Vagina (tissue), 2 donors: ENCODE measurements at regions not wholly inside any gene's neighbourhood (a gene's known extent, or its start where the extent isn't known, plus 50 kb on each side); places are given as distances from the start of the nearest gene placed in this dataset.

Source experiments
- POLR2A ChIP-seq, 2 donors: fragments of 450-650 bp; IDR thresholded peaks; one replicate each; pipeline ENCODE4 v1.6.1; 2017; ENCODE audit warnings: antibody characterized with exemption in 2 of 2, mild to moderate bottlenecking in 2 of 2, moderate library complexity in 2 of 2
- TF ChIP-seq, protein P1 (sequence below), 3 experiments: fragments of 450-650 bp in 2 of 3; fragments of 200-600 bp in 1 of 3; sonication (generic) in 1 of 3; IDR thresholded peaks; one replicate each; pipeline ENCODE4 v1.5.1; 2017 to 2019; ENCODE audit warnings: antibody characterized with exemption in 3 of 3, mild to moderate bottlenecking in 2 of 3, moderate library complexity in 2 of 3

DNA sequence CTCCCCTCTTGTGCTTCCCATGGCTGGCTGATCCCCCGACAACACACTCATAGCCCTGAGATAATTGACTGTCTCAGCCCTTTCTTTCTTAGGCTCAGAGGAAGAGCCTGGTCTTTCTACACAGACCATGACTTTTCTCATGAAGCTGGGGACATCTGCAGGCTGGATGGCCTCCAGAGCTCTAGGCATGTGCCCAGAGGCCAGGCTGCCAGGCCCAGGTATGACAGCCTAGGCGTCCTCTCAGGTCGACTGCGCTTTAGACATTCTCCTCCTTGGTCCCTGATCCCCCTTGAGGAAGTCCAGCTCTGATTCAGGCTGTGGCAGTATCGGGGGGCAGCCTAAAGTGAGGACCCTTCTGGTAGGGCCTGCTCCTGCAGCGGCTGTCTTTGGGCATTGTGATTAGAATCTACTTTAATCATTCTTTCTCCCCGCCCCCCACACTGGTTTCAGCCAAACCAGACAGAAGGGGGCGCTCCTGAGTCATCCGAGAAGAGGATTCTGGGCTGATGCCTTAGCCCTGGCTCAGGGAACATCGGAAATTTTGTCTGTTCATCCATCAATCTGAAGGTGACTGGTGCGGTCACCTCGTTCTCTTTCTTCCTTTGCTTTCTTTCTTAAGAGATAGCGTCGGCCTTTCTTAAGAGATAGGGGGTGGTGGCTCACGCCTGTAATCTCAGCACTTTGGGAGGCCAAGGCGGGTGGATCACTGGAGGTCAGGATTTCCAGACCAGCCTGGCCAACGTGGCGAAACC, 66.5 kb upstream of the HSPA9 start:
- TF ChIP-seq, protein P1, sequence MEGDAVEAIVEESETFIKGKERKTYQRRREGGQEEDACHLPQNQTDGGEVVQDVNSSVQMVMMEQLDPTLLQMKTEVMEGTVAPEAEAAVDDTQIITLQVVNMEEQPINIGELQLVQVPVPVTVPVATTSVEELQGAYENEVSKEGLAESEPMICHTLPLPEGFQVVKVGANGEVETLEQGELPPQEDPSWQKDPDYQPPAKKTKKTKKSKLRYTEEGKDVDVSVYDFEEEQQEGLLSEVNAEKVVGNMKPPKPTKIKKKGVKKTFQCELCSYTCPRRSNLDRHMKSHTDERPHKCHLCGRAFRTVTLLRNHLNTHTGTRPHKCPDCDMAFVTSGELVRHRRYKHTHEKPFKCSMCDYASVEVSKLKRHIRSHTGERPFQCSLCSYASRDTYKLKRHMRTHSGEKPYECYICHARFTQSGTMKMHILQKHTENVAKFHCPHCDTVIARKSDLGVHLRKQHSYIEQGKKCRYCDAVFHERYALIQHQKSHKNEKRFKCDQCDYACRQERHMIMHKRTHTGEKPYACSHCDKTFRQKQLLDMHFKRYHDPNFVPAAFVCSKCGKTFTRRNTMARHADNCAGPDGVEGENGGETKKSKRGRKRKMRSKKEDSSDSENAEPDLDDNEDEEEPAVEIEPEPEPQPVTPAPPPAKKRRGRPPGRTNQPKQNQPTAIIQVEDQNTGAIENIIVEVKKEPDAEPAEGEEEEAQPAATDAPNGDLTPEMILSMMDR (IDR thresholded peaks at IDR 0.05) = peak in 1 of 3 experiments; percentile 32
- no peak for TF ChIP-seq POLR2A (IDR thresholded peaks at IDR 0.05)
